ENCODE measurements at regions not wholly inside any gene's neighbourhood (a gene's known extent, or its start where the extent isn't known, plus 50 kb on each side); places are given as distances from the start of the nearest gene placed in this dataset.

- intact Hi-C loops (cut with DNase I; ENCODE audit: low total_unique reads) (no loop called here), in situ Hi-C loops (cut with MboI; ENCODE audit: low sequenced_read_pairs in 4 of 4) (no loop called here)
- no peak for ATAC-seq
- no peaks in the 10 kb centered on the region for H3K36me3 ChIP-seq
- H3K4me3 ChIP-seq = no peak overlapping the region
- H3K4me1 ChIP-seq = peaks cover 10 to 11% of the 10 kb centered on the region in 2 donors
- no peaks in the 10 kb centered on the region for H3K27me3 ChIP-seq
- no peaks in the 10 kb centered on the region for H3K9me3 ChIP-seq
- TF ChIP-seq POLR2A (IDR thresholded peaks at IDR 0.05) = no peak
- no peak for TF ChIP-seq CTCF (IDR thresholded peaks at IDR 0.05 in 4 of 5, conservative IDR thresholded peaks at IDR 0.05 in 1 of 5)
- no peak overlapping the region for H3K27ac ChIP-seq
- no peak for DNase-seq
Measured at GRCh38 chr13:44744880-44745633, 168.9 kb upstream of the TSC22D1 start.

GRCh38 chr13:44739539-44739938 lies 163.4 kb upstream of the TSC22D1 start:
- in situ Hi-C loops (cut with MboI; ENCODE audit: low sequenced_read_pairs in 4 of 4) = loop anchor here in 1 of 4 donors (10.0 kb wide), 1 partner anchor 125 kb away; no protein-coding TSS in a partner anchor
- Histone ChIP-seq H3K36me3 (no peaks in the 10 kb centered on the region), H3K27me3 (no peaks in the 10 kb centered on the region), H3K27ac (no peak overlapping the region), H3K4me1 (peaks cover 12 to 15% of the 10 kb centered on the region in 2 donors), H3K9me3 (no peaks in the 10 kb centered on the region), H3K4me3 (no peak overlapping the region)
- ATAC-seq (no peak), DNase-seq (no peak)
- TF ChIP-seq CTCF (IDR thresholded peaks at IDR 0.05 in 4 of 5, conservative IDR thresholded peaks at IDR 0.05 in 1 of 5) = no peak
- TF ChIP-seq POLR2A (IDR thresholded peaks at IDR 0.05) = no peak
- intact Hi-C loops (cut with DNase I; ENCODE audit: low total_unique reads) = no loop called here

- TF ChIP-seq POLR2A (IDR thresholded peaks at IDR 0.05) (no peak), CTCF (IDR thresholded peaks at IDR 0.05 in 4 of 5, conservative IDR thresholded peaks at IDR 0.05 in 1 of 5) (no peak)
- no peak overlapping the region for H3K4me3 ChIP-seq
- in situ Hi-C loops (cut with MboI; ENCODE audit: low sequenced_read_pairs in 4 of 4) (loop anchor here in 1 of 4 donors (10.0 kb wide), 1 partner anchor 126 kb away; no protein-coding TSS in a partner anchor), intact Hi-C loops (cut with DNase I; ENCODE audit: low total_unique reads) (no loop called here)
- H3K27ac ChIP-seq = no peak overlapping the region
- H3K4me1 ChIP-seq = peaks cover 15 to 19% of the 10 kb centered on the region in 2 donors
- no peak for ATAC-seq
- H3K36me3 ChIP-seq = no peaks in the 10 kb centered on the region
- H3K27me3 ChIP-seq = no peaks in the 10 kb centered on the region
- no peak for DNase-seq
- no peaks in the 10 kb centered on the region for H3K9me3 ChIP-seq
Measured at GRCh38 chr13:44739120-44739519, 163.0 kb upstream of the TSC22D1 start.

- Histone ChIP-seq H3K27me3 (no peaks in the 10 kb centered on the region), H3K4me3 (no peak overlapping the region), H3K36me3 (no peaks in the 10 kb centered on the region), H3K4me1 (peaks cover 21 to 24% of the 10 kb centered on the region in 2 donors), H3K27ac (peak overlapping the region in 3 of 4 donors; percentile 24 to 54 (median 35)), H3K9me3 (no peaks in the 10 kb centered on the region)
- in situ Hi-C loops (cut with MboI; ENCODE audit: low sequenced_read_pairs in 4 of 4) = loop anchor here in 1 of 4 donors (10.0 kb wide), 1 partner anchor 126 kb away; no protein-coding TSS in a partner anchor
- ATAC-seq (no peak), DNase-seq (no peak)
- TF ChIP-seq POLR2A (IDR thresholded peaks at IDR 0.05) = no peak
- TF ChIP-seq CTCF (IDR thresholded peaks at IDR 0.05 in 4 of 5, conservative IDR thresholded peaks at IDR 0.05 in 1 of 5) = no peak
- intact Hi-C loops (cut with DNase I; ENCODE audit: low total_unique reads) = no loop called here
Measured at GRCh38 chr13:44738463-44738862, 162.3 kb upstream of the TSC22D1 start.
